AG04450 (cell line): ENCODE measurements at regions not wholly inside any gene's neighbourhood (a gene's known extent, or its start where the extent isn't known, plus 50 kb on each side); places are given as distances from the start of the nearest gene placed in this dataset.

Experiments
- CTCF ChIA-PET: fragments of 300-600, 350-600 bp; formaldehyde crosslinking; extraction: SDS; loops from one replicate; lab custom pipeline; 2022; ENCODE audit warnings: antibody characterized with exemption, inconsistent platforms; lab: Charles Lee
- POLR2A ChIA-PET: fragments of 350-600 bp; formaldehyde crosslinking; extraction: SDS; loops from one replicate; lab custom pipeline; 2021; ENCODE audit warnings: antibody characterized with exemption, inconsistent platforms; lab: Yijun Ruan, JAX
- DNase-seq: peaks from one replicate; pipeline ENCODE4 v3.0.0-alpha.2; 2011; ENCODE audit warnings: low read depth, low spot score
- H3K27ac ChIP-seq: one replicate; pipeline ENCODE4 v1.5.1; 2012; ENCODE audit warnings: low read depth, low read length, control low read depth
- H3K27me3 ChIP-seq: one replicate; pipeline ENCODE4 v1.6.0; 2012; ENCODE audit warnings: low read length; ENCODE audit not compliant: control insufficient read depth, insufficient read depth
- H3K4me3 ChIP-seq: 2 replicates; pipeline ENCODE4 v1.5.1; 2011; ENCODE audit warnings: mild to moderate bottlenecking, low read depth, low read length, control low read depth
- H3K9me3 ChIP-seq: 2 replicates; pipeline ENCODE4 v1.5.1; 2012; ENCODE audit warnings: low read length; ENCODE audit not compliant: control insufficient read depth, insufficient read depth
- CTCF ChIP-seq: IDR thresholded peaks from 2 replicates; pipeline ENCODE4 v1.5.1; 2011; ENCODE audit warnings: low read depth, low read length, control low read depth, inconsistent platforms

- no peak overlapping the region for H3K4me3 ChIP-seq
- no peaks in the 10 kb centered on the region for H3K27me3 ChIP-seq
- POLR2A ChIA-PET: no interaction called here
- no peak for DNase-seq
- H3K27ac ChIP-seq: no peak overlapping the region
- CTCF ChIA-PET: no interaction called here
- no peaks in the 10 kb centered on the region for H3K9me3 ChIP-seq
- no peak for TF ChIP-seq CTCF
These were observed 176.3 kb upstream of the SEMA6A start for GRCh38 chr5:116750631-116751580.

GRCh38 chr5:116747881-116748280 is 173.3 kb upstream of the SEMA6A start:
- no peak for DNase-seq
- no peak for TF ChIP-seq CTCF
- H3K4me3 ChIP-seq: no peak overlapping the region
- H3K27ac ChIP-seq: no peak overlapping the region
- POLR2A ChIA-PET: no interaction called here
- CTCF ChIA-PET: no interaction called here
- no peaks in the 10 kb centered on the region for H3K27me3 ChIP-seq
- no peaks in the 10 kb centered on the region for H3K9me3 ChIP-seq

GRCh38 chr5:116746668-116747067 is 172.0 kb upstream of the SEMA6A start:
- Histone ChIP-seq H3K27ac (no peak overlapping the region), H3K4me3 (no peak overlapping the region), H3K9me3 (no peaks in the 10 kb centered on the region), H3K27me3 (no peaks in the 10 kb centered on the region)
- POLR2A ChIA-PET: no interaction called here
- DNase-seq: no peak
- CTCF ChIA-PET: no interaction called here
- no peak for TF ChIP-seq CTCF

GRCh38 chr5:116740771-116741170 is 166.1 kb upstream of the SEMA6A start:
- Histone ChIP-seq H3K9me3 (no peaks in the 10 kb centered on the region), H3K4me3 (no peak overlapping the region), H3K27ac (no peak overlapping the region), H3K27me3 (no peaks in the 10 kb centered on the region)
- POLR2A ChIA-PET: no interaction called here
- DNase-seq: no peak
- CTCF ChIA-PET: no interaction called here
- no peak for TF ChIP-seq CTCF

GRCh38 chr5:116739571-116739970 is 164.9 kb upstream of the SEMA6A start:
- no peak for TF ChIP-seq CTCF
- Histone ChIP-seq H3K27me3 (no peaks in the 10 kb centered on the region), H3K9me3 (no peaks in the 10 kb centered on the region), H3K4me3 (no peak overlapping the region), H3K27ac (no peak overlapping the region)
- DNase-seq: no peak
- CTCF ChIA-PET: no interaction called here
- POLR2A ChIA-PET: no interaction called here
